ENCODE measurements at regions not wholly inside any gene's neighbourhood (a gene's known extent, or its start where the extent isn't known, plus 50 kb on each side); places are given as distances from the start of the nearest gene placed in this dataset.

- no peak overlapping the region for H3K27ac ChIP-seq (ENCODE audit: low read length)
- no peak overlapping the region for H3K27ac Mint-ChIP-seq
- H3K27me3 Mint-ChIP-seq (ENCODE audit: low read depth in 2 of 2), result no peaks in the 10 kb centered on the region
- ATAC-seq (no peak), DNase-seq (no peak)
- TF ChIP-seq CTCF (IDR thresholded peaks at IDR 0.05), result no peak
- no peaks in the 10 kb centered on the region for H3K36me3 ChIP-seq (ENCODE audit: control insufficient read depth, insufficient read depth, low read length)
- no peaks in the 10 kb centered on the region for H3K36me3 Mint-ChIP-seq
- H3K4me1 ChIP-seq (ENCODE audit: control insufficient read depth, insufficient read depth, low read length), result no peaks in the 10 kb centered on the region
- no CpG with 5 or more reads among the region's 1 CpG for WGBS (ENCODE audit: insufficient coverage)
- no peak overlapping the region for H3K4me3 Mint-ChIP-seq
- peaks cover 6% of the 10 kb centered on the region for H3K9me3 ChIP-seq (ENCODE audit: control insufficient read depth, insufficient read depth, low read length)
- no peaks in the 10 kb centered on the region for H3K27me3 ChIP-seq (ENCODE audit: control insufficient read depth, insufficient read depth, low read length)
- no peak overlapping the region for H3K4me3 ChIP-seq (ENCODE audit: low read length)
- peaks cover 4 to 19% of the 10 kb centered on the region in 2 donors for H3K9me3 Mint-ChIP-seq
- H3K4me1 Mint-ChIP-seq, result no peaks in the 10 kb centered on the region
- intact Hi-C loops (cut with micrococcal nuclease), result no loop called here
Measured at GRCh38 chr6:121912905-121913304, 477.5 kb downstream of the GJA1 start.

DNA sequence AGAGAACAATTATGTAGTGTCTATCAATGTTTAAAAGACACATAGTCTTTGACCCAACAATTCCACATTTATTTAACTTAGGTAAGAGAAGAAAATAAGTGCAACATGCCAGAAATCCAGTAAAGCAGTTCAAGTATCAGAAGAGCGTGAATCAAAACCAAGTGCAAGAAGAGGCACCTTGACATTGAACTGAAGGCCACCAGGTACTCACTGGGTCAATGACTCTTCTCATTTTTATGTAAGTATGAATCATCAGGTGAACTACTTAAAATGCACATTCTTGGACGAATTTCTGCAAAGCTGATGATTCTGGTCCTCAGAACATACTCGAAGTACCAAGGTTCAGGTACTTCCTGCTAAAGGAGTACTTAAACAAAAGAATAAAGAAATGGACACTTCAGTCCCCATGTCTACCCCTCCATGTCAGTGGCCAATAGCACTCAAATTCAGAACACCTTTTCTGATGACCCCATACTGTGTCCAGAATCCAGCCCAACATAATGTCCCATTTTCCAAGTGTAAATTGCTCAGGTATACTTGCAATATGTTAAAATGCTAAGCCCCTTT is 481.9 kb downstream of the GJA1 start:
- H3K27me3 ChIP-seq (ENCODE audit: control insufficient read depth, insufficient read depth, low read length), result no peaks in the 10 kb centered on the region
- H3K27me3 Mint-ChIP-seq (ENCODE audit: low read depth in 2 of 2), result no peaks in the 10 kb centered on the region
- DNase-seq, result no peak
- TF ChIP-seq CTCF (IDR thresholded peaks at IDR 0.05), result no peak
- no peak overlapping the region for H3K4me3 Mint-ChIP-seq
- no peaks in the 10 kb centered on the region for H3K36me3 Mint-ChIP-seq
- H3K4me1 ChIP-seq (ENCODE audit: control insufficient read depth, insufficient read depth, low read length), result no peaks in the 10 kb centered on the region
- ATAC-seq, result no peak
- no peaks in the 10 kb centered on the region for H3K36me3 ChIP-seq (ENCODE audit: control insufficient read depth, insufficient read depth, low read length)
- no peaks in the 10 kb centered on the region for H3K4me1 Mint-ChIP-seq
- H3K27ac ChIP-seq (ENCODE audit: low read length), result no peak overlapping the region
- H3K9me3 ChIP-seq (ENCODE audit: control insufficient read depth, insufficient read depth, low read length), result no peaks in the 10 kb centered on the region
- H3K9me3 Mint-ChIP-seq, result peaks cover 2 to 9% of the 10 kb centered on the region in 2 donors
- intact Hi-C loops (cut with micrococcal nuclease), result no loop called here
- H3K4me3 ChIP-seq (ENCODE audit: low read length), result no peak overlapping the region
- no peak overlapping the region for H3K27ac Mint-ChIP-seq
- 69% methylated on average over 3 of the region's 3 CpGs for WGBS (ENCODE audit: insufficient coverage)

DNA sequence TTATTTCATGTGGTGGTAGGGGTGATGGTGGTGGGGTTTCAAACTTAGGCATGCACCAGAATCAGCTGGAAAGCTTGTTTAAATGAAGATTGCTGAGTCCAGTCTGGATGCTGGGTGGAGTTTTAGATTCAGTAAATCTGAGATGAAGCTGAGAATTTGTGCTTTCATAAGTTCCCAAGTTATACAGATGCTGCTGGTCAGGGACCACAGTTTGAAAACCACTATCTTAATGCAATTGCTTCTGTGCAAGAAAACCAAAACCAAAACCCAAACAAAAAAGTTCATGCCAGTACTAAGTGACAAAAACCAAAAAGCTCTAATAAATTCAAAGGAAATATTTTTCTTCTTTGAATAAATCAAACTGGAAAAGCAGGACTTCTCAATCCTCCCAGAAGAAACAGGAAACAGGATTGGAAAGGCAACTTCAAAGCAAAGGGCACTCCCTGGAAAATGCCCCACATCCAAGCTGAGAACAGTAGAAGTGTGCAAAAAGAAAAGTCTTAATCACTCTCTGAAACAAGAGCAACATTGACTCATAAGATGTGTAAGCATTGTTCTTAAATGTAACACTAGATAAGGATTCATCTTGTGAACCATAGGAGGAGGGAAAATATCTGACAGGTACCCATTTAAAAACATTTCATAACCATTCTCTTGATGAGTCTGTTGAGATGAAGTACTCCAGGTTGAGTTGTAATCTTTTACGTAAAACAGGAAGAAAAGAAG is 481.5 kb upstream of the HSF2 start:
- no peaks in the 10 kb centered on the region for H3K36me3 Mint-ChIP-seq
- intact Hi-C loops (cut with micrococcal nuclease), result no loop called here
- no peak for TF ChIP-seq CTCF (IDR thresholded peaks at IDR 0.05)
- no peaks in the 10 kb centered on the region for H3K36me3 ChIP-seq (ENCODE audit: control insufficient read depth, insufficient read depth, low read length)
- no peaks in the 10 kb centered on the region for H3K9me3 ChIP-seq (ENCODE audit: control insufficient read depth, insufficient read depth, low read length)
- DNase-seq (no peak), ATAC-seq (no peak)
- H3K27me3 Mint-ChIP-seq (ENCODE audit: low read depth in 2 of 2), result no peaks in the 10 kb centered on the region
- H3K27ac Mint-ChIP-seq, result no peak overlapping the region
- H3K4me3 ChIP-seq (ENCODE audit: low read length), result no peak overlapping the region
- no peaks in the 10 kb centered on the region for H3K27me3 ChIP-seq (ENCODE audit: control insufficient read depth, insufficient read depth, low read length)
- H3K27ac ChIP-seq (ENCODE audit: low read length), result no peak overlapping the region
- H3K9me3 Mint-ChIP-seq, result peaks cover 2 to 9% of the 10 kb centered on the region in 2 donors
- WGBS (ENCODE audit: insufficient coverage), result no CpG with 5 or more reads among the region's 1 CpG
- no peak overlapping the region for H3K4me3 Mint-ChIP-seq
- H3K4me1 Mint-ChIP-seq, result no peaks in the 10 kb centered on the region
- H3K4me1 ChIP-seq (ENCODE audit: control insufficient read depth, insufficient read depth, low read length), result no peaks in the 10 kb centered on the region

- H3K36me3 Mint-ChIP-seq, result no peaks in the 10 kb centered on the region
- H3K9me3 Mint-ChIP-seq, result peaks cover 2 to 6% of the 10 kb centered on the region in 2 donors
- Histone ChIP-seq H3K4me1 (ENCODE audit: control insufficient read depth, insufficient read depth, low read length) (no peaks in the 10 kb centered on the region), H3K36me3 (ENCODE audit: control insufficient read depth, insufficient read depth, low read length) (no peaks in the 10 kb centered on the region), H3K27me3 (ENCODE audit: control insufficient read depth, insufficient read depth, low read length) (no peaks in the 10 kb centered on the region), H3K4me3 (ENCODE audit: low read length) (no peak overlapping the region), H3K9me3 (ENCODE audit: control insufficient read depth, insufficient read depth, low read length) (no peaks in the 10 kb centered on the region), H3K27ac (ENCODE audit: low read length) (no peak overlapping the region)
- ATAC-seq (no peak), DNase-seq (no peak)
- no peak for TF ChIP-seq CTCF (IDR thresholded peaks at IDR 0.05)
- WGBS (ENCODE audit: insufficient coverage), result 75% methylated on average over 6 of the region's 6 CpGs
- H3K27me3 Mint-ChIP-seq (ENCODE audit: low read depth in 2 of 2), result no peaks in the 10 kb centered on the region
- H3K27ac Mint-ChIP-seq, result no peak overlapping the region
- H3K4me1 Mint-ChIP-seq, result no peaks in the 10 kb centered on the region
- intact Hi-C loops (cut with micrococcal nuclease), result no loop called here
- no peak overlapping the region for H3K4me3 Mint-ChIP-seq
Measured at GRCh38 chr6:121920616-121921015, 478.8 kb upstream of the HSF2 start.
